Dermis blood vessel endothelial cell (primary cell): ENCODE measurements at regions not wholly inside any gene's neighbourhood (a gene's known extent, or its start where the extent isn't known, plus 50 kb on each side); places are given as distances from the start of the nearest gene placed in this dataset.
A peak's percentile ranks its signal among the peaks of the same experiment; 100 is the strongest.

Experiments
- DNase-seq: peaks from one replicate; pipeline ENCODE4 v3.0.0; 2010

DNA sequence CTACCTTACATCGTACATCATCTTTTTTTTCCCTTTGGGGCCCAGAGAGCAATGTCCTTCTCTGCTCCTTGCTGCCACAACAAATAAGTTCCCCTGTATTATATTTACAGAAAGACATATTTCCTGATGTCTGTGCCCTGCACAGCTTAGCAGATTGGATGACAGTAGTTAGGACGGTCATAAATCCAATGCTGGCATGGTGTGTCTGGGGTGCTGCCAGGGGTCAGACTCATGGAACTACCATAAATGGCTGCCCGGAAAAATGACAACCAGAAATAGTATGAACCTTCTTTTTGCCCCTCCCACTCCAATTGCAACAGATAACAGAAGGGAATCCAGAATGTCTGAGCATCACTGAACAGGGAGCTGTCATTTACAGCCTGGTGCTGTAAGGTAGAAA is 511.1 kb downstream of the PSAT1 start:
- no peak for DNase-seq

DNA sequence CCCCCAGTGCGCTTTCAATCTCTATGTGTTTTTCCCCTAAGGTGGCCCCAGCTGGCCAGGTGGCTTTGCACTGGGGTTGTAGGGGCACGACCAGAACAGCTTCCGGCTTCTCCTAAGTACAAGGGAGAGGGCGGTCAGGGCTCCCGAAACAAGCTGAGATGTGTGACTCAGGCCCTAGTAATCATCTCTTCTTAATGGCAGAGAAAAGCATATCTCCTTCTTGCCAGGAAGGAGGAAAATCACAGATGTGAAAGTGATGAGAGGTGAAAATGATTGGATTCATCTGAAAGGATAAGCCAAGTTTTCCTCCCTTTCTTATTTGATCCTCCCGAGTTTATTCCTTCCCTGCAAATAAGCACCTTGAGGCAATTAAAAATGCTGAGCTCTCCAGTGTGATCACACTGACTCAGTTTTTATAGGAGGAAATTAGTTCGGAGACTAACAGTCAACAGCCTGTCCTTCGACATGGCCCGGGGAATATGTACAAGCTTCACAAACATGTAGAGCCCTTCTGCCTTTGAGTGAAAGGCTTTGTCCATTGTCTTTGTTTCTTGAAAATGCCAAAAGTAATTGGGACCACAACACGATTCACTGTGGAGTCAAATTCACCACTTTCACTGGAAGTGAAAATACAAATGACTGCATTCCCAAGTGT is 514.8 kb downstream of the PSAT1 start:
- DNase-seq = no peak

DNA sequence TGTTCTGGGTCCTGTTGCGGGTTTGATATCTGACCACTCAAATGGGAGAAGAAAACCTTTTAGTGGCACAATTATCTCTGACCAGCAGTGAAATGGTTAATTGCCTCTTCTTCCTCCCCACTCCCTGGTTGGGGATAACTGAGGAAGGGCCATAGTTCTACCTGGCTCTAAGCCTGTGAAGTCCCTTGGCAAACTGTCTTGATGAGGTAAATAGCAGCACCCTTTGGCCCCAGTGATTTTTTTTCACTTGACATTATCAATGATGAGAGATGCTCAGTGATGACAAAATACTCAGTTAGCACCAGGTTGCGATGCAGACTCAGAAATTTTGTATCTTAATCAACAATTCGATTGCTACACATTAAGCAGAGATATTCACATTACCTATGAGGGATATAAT is 515.7 kb downstream of the PSAT1 start:
- DNase-seq = no peak

DNA sequence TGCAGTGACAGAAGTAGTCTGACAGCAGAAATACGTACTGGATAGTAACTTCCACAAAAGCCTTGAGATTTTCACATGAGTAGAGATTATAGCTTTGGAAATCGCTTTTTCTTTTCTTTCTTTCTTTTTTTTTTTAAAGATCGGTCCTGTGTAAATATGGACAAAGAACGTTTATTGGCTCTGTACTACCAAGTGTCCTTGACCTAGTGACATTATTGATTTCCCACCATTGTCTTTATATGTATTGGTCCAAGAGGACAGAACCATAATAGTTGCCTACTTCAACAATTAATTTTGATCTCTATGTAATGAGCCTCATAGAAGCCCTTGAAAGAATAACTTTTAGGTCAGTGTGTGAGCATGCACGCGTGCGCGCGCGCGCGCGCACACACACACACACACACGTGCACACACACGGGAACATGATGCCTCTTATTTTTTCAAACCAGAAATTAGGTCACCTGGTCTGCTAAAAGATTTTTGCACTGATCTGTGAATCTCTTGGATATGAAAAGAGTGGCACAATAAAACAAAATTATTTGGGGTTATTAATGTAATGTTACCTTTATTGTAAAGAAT is 516.8 kb downstream of the PSAT1 start:
- DNase-seq = no peak

DNA sequence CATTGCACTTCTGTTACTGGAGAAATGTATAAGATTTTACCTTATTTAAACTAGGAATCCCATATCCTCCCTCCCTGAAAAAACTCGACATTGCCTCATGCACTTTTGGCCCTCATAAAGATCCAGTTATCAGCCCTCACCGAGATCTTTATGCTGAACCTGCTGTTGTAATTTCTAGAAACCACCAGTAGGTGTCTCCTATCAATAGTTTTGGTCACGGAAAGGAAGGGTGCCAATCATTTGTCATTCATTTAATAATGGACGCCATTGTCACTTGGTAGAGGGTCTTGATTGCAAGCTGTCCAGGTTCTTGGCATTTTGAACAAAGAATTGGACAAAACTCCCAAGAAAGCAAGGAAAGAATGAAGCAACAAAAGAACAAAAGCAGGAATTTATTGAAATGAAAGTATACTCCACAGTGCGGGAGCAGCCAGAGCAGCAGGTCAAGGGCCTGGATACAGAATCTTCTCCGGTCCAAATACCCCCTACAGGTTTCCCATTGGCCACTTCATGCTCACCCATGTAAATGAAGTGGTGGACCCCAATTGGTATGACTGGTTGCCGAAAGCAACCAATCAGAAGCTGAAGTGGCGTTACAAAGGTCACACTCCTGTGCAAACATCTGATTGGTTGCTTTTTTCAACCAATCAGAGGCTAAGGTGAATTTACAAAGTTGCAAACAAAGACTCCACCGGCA is 524.3 kb downstream of the PSAT1 start:
- peak; percentile 70 for DNase-seq

DNA sequence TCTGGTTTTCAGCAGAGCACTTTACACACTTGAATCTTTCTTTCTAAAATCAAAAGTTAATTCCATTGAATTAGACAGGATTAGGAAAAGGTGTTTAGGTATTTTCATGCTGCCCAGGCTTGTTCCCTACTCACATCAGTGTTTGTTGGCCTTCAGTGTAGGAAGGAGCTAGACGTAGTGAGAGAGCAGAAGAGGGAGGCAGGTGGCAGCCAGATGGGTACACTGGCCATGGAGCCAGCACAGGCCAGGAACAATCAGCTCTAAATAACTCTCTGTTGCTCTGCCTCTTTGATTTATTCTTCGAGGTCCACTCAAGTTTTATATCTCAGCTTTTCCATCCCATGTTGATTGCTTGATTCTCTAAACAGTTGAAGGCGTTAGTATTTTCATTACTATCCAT is 529.6 kb downstream of the PSAT1 start:
- no peak for DNase-seq

DNA sequence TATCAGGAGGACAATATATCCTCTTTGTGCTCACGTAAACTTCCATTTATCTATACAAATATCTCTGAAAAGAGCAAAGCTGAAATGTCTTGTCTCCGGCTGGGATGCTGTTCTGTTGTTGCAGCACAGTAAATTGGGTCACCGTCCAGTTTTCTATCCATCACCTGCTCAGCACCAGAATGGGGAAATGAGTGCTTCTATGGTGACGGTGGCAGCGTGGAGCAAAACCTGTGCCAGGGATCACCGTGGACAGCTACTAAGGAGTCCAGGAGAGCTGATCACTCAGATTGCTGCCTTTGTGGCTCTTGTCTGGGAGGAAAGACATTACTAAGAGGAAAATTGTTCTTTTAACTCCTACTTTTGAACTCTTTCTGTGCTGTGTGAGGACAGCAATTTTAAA is 531.6 kb downstream of the PSAT1 start:
- no peak for DNase-seq

DNA sequence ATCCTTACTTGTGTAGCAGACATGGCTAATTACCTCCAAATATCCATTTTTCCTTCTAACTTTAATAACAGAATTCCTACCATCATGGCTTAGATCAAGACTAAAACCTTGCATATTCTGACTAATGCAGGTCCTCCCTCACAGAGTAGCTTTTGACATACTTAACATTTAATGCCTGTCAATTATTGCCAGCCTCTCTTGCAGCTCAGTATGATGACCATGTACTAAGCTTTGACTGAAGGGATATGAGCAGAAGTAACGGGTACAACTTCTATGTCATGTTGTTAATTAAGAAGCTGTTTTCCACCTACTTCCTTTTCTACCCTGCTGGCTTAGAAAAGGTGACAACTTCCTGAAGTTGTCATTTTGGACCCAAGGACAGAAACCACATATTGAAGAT is 533.4 kb downstream of the PSAT1 start:
- DNase-seq = no peak

DNA sequence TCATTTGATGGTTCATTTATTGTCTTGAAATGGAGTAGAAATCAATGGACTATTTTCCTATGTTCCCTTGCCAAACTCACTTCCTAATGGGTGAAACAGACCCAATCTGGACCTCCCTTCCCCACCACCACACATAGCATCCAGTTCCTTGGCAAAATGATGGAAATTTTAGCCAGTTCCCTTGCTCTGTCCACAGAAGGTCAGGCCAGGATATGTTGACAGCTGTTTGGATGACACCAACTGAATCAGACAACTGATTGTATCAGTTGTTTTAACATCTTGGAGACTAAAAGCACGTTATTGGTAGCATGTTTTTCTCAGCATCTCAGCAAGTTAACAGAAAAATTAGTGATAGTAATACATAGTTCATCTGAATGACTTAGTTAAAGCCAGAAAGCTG is 534.8 kb downstream of the PSAT1 start:
- DNase-seq = no peak

DNA sequence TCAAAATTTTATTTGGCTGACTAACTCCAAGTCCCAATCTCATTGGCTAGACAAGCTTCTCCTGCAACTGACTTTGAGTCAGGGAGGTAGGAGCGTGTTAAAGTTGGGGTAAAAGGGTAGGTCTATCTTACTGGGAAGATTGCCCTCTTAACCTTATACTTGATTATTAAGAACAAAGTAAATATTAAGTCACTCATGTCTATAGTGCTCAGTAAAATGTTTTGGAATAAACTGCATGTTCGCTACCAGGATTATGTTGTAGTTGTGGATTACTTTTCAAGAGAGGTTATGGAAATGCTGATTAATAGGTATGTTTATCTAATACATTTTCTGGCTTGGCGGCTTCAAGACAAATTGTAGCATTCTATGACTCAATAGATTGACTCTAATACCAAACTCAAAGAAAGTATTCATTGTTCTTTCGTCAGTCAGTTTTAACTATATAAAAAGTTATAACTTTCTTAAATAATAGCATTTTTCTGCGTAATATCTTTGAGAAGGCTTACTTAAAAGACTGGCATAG is 539.1 kb downstream of the PSAT1 start:
- DNase-seq = no peak

DNA sequence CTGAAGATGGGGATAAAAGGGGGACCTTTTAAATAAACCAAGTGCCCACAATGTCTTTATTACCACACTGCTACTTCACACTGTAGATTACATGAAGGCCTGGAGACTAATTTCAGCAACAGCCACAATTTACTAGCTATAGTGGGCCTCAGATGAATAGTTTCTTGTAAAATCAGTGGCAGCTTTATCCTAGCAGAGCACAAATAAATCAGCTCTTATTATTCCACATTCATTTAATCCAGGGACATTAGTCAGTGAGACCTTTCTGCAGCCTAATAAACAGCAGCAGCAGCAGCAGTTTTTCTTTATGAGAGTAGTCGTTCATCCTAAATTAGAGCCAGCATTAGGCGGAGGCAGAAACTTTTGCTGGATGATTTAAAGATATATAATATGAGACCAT is 542.3 kb downstream of the PSAT1 start:
- DNase-seq = no peak

DNA sequence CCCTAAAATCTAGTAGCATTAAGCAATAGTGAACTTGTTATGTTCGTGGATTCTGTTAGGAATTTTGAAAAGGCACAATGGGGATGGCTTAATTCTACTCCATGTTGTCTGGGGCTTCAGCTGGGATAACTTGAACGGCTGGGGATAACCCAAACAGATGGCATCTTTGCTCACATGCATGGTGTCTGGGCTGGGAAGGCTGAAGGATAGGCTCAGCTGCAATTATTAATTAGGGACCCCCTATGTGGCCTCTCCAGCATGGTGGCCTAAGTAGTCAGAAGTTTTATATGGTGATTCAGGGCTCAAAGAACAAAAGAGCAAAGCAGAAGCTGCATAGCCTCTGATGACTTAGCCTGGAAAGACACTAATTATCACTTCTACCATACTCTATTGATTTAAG is 551.1 kb downstream of the PSAT1 start:
- no peak for DNase-seq

DNA sequence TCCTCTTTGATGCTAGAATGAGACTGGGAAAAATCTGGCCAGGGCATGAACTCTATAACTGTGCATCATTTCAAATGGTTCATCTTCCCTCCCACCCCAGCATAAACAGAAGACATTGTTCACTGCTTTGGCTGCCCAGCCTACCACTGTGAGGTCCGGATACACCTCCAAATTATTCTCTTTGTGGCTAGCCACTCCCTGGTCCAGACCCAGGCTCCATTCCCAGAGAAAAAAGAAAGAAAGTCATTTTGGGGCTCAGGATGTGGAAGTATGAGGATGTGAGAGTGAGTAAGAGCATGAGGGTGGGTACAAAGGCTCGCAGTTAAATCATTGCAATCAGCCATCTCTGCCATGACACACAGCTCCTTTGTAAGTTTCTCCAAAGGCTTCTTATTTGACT is 559.2 kb downstream of the PSAT1 start:
- no peak for DNase-seq

DNA sequence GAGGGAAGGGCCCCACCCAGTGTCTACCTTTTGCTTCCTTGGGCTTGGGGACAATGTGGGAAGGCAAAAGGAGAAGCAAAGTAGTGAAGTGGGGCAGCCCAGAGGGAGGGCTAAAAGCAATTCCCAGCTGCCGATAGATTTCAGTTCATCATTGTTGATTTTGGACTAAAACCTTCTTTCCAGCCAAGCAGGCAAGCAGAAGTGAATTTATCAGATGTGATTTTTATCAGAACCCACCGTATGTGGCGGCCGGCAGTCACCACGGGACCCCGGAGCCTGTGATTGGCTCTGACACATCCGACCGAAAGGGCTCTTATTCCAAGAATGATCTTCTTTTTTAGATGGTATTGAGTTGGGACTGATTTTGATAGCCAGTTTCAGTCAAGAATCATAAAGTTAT is 559.9 kb downstream of the PSAT1 start:
- DNase-seq = no peak

DNA sequence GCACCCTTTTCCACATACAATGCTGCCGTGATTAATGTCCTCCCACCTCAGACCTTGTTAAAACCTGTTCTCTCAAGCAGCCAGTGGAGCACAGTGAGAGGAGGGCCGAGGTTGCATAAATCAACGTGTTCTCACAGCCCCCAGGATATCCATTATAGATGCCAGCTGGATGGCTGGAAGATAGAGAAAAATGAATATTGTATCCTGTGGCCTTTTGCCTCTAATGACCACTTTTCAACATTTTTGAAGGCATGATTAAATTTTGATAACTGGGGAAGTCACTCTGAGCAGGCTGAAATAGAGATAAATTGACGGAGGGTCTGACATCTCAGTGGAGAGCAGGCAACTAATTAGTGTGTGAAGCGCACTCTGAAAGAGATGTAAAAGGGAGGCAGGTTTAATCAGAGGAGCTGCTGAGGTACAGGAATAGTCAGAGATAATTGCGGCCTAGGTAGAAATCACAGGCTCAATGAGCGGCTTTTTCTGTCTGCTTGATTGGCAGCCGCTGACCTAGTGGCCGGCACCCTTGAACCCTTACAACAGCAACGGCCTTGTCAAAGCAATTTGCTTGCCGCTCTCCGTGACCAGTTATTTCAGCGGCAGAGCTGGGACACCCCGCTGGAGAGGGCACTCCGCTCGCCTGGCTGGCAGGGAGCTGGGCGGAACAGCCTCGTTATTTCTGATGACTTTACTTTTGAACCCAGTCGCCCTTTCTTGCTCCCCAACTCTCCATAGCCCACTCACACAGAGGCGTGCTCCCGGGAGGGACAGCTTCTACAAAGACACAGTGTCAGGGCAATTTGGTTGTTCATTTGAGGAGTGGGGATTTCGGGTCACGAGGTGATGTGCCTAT is 560.7 kb downstream of the PSAT1 start:
- no peak for DNase-seq

DNA sequence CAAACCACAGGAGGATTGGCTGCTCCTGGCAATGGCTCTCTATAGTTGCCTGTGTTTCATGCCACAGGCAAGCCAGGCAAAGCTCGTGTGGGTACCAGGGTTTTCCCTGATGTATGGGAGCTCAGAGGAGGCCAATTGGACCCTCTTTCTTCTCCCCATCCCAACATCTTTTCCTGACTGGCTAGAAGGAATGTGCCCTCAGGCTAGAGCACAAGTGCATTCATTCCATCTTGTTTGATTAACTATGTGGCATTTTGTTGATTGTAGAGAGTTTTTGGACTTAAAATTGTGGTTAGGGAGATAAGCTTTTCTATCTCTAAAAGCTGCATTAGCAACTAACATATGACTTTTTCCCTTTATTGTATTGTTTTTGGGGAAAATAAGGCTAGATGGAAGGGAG is 561.3 kb downstream of the PSAT1 start:
- DNase-seq = no peak

DNA sequence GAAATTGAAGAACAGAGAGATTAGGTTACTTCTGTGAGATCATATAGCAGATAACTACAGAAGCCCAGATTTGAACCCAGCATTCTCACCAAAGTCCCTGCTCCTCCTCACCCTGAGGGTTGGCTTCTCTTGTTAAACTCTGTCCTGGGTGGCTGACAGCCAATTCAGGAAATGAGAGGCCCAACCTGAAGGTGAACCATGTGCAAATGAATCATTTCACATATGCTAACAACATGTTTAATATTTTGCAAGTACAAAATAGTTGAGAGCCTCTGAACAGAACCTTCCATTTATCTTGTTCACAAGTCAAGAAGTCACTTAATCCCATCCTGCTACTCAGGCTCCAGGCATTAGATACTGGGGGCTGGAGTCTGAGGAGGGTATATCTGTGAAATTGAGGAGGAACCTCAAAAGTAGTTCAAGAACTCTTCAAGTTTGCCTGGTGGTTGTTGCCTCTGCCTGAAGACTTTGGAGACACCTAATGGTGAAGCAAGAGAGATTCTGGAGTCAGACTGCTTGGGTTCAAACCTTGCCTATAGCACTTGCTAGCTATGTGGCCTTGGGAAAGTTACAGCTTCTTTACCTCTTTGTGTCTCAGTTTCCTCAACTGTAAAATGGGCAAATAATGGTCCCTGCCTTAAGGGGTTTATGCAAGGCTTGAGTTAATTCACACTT is 564.0 kb downstream of the PSAT1 start:
- DNase-seq = peak; percentile 33

DNA sequence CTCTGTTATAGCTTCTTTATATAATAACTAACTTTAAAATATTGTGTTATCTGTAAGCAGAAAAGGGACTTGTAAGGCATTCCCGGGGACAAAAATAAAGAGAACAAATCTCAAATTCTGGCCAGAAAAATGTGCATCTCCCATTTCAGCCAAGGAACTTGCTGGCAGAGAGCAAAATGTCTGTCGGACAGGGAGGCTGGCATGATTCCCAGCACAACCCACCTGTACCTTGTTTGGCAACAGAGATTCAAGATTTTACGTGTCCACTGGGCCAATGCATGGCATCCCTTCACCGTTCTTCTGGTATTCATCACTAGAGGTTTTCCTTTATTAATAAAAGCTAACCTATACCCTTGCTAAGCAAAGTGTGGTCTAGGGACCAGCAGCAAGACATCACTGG is 566.6 kb downstream of the PSAT1 start:
- DNase-seq = no peak

DNA sequence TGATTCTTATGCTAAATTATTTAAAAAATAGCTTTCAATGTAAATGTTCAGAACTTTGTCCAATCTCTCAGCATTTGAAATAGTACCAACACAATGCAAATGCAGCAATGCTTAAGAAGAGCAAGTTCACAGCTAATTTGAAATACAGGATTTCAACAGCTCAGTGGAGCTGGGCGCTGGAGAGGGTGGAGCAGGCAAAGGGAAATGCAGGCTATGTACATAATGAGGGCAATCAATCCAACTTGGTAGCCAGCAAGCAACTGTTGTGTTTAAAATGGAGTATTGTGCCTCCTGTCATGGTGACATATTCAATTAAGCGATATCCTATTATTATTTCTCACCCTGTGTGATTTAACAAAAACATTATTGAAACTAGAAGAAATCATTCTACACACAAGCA is 568.8 kb downstream of the PSAT1 start:
- no peak for DNase-seq

DNA sequence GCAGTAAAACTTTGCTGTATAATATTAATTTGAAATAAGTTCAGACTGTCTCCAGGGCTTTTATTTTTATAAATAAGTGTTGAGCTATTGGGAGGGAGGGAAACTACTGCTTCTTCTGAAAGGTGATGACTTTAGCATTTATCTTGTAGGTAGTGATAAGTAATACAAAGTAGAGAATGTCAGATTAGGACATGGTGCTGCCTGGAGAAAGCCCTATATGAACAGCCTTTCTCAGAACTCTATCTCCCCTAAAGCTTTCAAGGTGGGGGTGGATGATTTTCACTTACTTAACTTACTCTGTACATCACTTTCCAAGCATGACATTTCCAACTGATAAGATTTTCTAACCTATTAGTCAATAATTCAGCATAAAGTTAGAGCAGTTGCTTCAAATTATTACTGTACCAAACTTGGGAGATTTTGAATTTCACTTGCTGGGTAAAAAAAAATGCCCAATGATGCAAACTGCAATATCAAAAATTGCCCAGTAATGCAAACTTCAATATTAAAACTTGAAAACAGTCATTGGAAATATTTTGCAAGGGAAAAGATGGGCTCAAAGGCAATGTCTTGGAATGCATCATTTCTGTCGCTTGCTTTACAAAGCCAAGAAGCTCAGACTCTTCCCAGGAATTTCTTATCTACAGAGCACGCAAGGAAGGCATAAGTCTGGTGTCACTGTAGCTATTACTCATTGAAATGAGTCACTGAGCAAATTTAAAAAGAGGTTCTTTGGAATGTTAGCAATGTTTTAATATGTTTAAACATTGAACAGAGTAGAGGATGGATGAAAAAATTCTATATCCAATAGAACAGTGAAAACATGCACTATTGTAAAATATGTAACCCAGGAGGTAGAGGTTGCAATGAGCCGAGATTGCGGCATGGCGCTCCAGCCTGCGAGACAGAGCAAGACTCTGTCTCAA is 569.5 kb downstream of the PSAT1 start:
- DNase-seq = peak; percentile 77

DNA sequence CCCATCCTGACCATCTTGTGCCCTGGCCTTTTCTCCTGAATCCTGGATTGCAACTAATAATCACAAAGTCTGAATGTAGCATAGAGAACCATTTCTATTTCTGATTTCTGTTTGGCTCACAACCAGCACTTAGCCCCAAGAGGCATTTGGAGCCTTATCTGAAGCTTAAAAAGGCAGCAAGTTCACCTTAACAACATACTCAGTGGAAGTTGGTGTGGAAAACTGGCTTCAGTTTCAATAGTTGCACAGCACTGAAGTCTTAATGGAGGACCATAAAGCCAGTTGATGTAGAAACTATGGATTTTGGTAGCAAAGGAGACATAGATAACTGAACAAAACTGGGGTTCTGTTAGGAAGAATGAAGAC is 574.1 kb downstream of the PSAT1 start:
- no peak for DNase-seq
